ENCODE measurements at regions not wholly inside any gene's neighbourhood (a gene's known extent, or its start where the extent isn't known, plus 50 kb on each side); places are given as distances from the start of the nearest gene placed in this dataset.
"Not testable (repeated sequence)": the region's sequence is repeated elsewhere in the genome, so short reads cannot be mapped to it uniquely, and the experiment has no call there.

DNA sequence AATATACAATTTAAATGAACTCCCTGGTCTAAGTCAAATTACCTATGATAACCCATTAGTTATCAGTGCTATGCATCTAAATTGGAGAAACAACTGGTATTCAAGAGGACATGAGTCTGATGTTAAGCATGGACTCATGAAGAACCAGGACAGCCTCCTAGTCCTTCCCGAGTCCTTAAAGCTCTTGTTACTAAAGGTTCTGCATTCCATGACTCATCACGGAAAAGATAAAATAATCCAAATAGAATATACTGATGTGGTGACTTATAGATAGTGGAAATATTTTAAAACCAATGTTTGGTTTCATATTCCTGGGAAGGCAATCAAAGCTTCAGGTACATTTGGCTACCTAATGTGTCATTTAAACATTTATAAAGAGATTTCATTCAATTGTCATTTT, 117.2 kb upstream of the PMCH start:
- H2BK120ac ChIP-seq (ENCODE audit: low read depth, low read length, poor library complexity, severe bottlenecking), result no peak overlapping the region
- H2BK5ac ChIP-seq (ENCODE audit: insufficient read length, low read length), result no peak overlapping the region
- H3K4me2 ChIP-seq (ENCODE audit: insufficient read depth, insufficient read length, low read length), result no peak overlapping the region
- no peak overlapping the region for H3T11ph ChIP-seq (ENCODE audit: low read length)
- H3K18ac ChIP-seq (ENCODE audit: insufficient read length, low read depth, low read length), result no peak overlapping the region
- no peak overlapping the region for H3K9ac ChIP-seq (ENCODE audit: extremely low read depth, insufficient read length, low read length)
- H4K91ac ChIP-seq (ENCODE audit: insufficient read length, low read depth, low read length), result no peak overlapping the region
- no peak overlapping the region for H2AFZ ChIP-seq (ENCODE audit: low read length)
- Mint-ChIP-seq H3K27me3 (ENCODE audit: low read depth) (no peaks in the 10 kb centered on the region), H3K36me3 (ENCODE audit: insufficient read depth in 1 of 3, low read depth in 3 of 3) (peaks cover 0 to 6% (median 0%) of the 10 kb centered on the region in 3 experiments; a peak in 1 of 7 replicates), H3K4me3 (no peak overlapping the region), H3K4me1 (peaks cover 4% of the 10 kb centered on the region in 2 experiments; a peak in 3 of 4 replicates), H3K27ac (no peak overlapping the region), H3K9me3 (no peaks in the 10 kb centered on the region; a peak in 1 of 5 replicates)
- no peak overlapping the region for H2BK12ac ChIP-seq (ENCODE audit: insufficient read length, low read depth, low read length)
- WGBS (ENCODE audit: extremely low coverage, insufficient read length, low lambda C conversion rate), result no CpG with 5 or more reads among the region's 2 CpGs
- H2BK15ac ChIP-seq (ENCODE audit: low read depth, low read length), result no peak overlapping the region
- H3K23me2 ChIP-seq (ENCODE audit: insufficient read length, low read depth, low read length, poor library complexity, severe bottlenecking), result no peaks in the 10 kb centered on the region
- no peaks in the 10 kb centered on the region for H3K79me1 ChIP-seq (ENCODE audit: insufficient read depth, low read depth, low read length, poor library complexity, severe bottlenecking)
- no peak overlapping the region for H3K56ac ChIP-seq (ENCODE audit: insufficient read length, low read depth, low read length)
- TF ChIP-seq, protein P1, sequence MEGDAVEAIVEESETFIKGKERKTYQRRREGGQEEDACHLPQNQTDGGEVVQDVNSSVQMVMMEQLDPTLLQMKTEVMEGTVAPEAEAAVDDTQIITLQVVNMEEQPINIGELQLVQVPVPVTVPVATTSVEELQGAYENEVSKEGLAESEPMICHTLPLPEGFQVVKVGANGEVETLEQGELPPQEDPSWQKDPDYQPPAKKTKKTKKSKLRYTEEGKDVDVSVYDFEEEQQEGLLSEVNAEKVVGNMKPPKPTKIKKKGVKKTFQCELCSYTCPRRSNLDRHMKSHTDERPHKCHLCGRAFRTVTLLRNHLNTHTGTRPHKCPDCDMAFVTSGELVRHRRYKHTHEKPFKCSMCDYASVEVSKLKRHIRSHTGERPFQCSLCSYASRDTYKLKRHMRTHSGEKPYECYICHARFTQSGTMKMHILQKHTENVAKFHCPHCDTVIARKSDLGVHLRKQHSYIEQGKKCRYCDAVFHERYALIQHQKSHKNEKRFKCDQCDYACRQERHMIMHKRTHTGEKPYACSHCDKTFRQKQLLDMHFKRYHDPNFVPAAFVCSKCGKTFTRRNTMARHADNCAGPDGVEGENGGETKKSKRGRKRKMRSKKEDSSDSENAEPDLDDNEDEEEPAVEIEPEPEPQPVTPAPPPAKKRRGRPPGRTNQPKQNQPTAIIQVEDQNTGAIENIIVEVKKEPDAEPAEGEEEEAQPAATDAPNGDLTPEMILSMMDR (conservative IDR thresholded peaks at IDR 0.05), result no peak
- no peaks in the 10 kb centered on the region for H3K79me2 ChIP-seq (ENCODE audit: insufficient read depth, low read length)
- no peak overlapping the region for H2AK5ac ChIP-seq (ENCODE audit: insufficient read length, low read length)
- no peak overlapping the region for H3K27ac ChIP-seq (ENCODE audit: insufficient read length, low read depth, low read length)
- H3K4me1 ChIP-seq (ENCODE audit: insufficient read depth, low read length), result no peaks in the 10 kb centered on the region
- H3K23ac ChIP-seq (ENCODE audit: insufficient read length, low read depth, low read length), result no peak overlapping the region
- H3K9me3 ChIP-seq (ENCODE audit: control insufficient read depth, low read depth, low read length), result no peaks in the 10 kb centered on the region
- H4K8ac ChIP-seq (replicated peaks; ENCODE audit: insufficient read length, low read depth, low read length), result no peak overlapping the region
- H3K27me3 ChIP-seq (ENCODE audit: insufficient read depth, low read length), result no peaks in the 10 kb centered on the region
- no peak overlapping the region for H2BK20ac ChIP-seq (ENCODE audit: low read depth, low read length, poor library complexity, severe bottlenecking)
- H3K4ac ChIP-seq (ENCODE audit: low read depth, low read length), result no peak overlapping the region
- H4K20me1 ChIP-seq (ENCODE audit: control insufficient read depth, insufficient read depth, insufficient read length), result no peaks in the 10 kb centered on the region
- H3K14ac ChIP-seq (ENCODE audit: insufficient read depth, low read length), result no peak overlapping the region
- DNase-seq, result no peak
- no peak overlapping the region for H4K5ac ChIP-seq (ENCODE audit: insufficient read length, low read depth, low read length)

GRCh38 chr12:102313116-102313971, 115.7 kb upstream of the PMCH start:
- not testable (repeated sequence) for H3K4me3 Mint-ChIP-seq; H3K18ac ChIP-seq (ENCODE audit: insufficient read length, low read depth, low read length); H3K4ac ChIP-seq (ENCODE audit: low read depth, low read length); H3K4me1 ChIP-seq (ENCODE audit: insufficient read depth, low read length); H3K56ac ChIP-seq (ENCODE audit: insufficient read length, low read depth, low read length); H3K9ac ChIP-seq (ENCODE audit: extremely low read depth, insufficient read length, low read length); H2AK5ac ChIP-seq (ENCODE audit: insufficient read length, low read length); H2BK5ac ChIP-seq (ENCODE audit: insufficient read length, low read length); H3K36me3 Mint-ChIP-seq (ENCODE audit: insufficient read depth in 1 of 3, low read depth in 3 of 3); DNase-seq; H4K91ac ChIP-seq (ENCODE audit: insufficient read length, low read depth, low read length); H3K23me2 ChIP-seq (ENCODE audit: insufficient read length, low read depth, low read length, poor library complexity, severe bottlenecking); H3K27ac ChIP-seq (ENCODE audit: insufficient read length, low read depth, low read length); H3K9me3 ChIP-seq (ENCODE audit: control insufficient read depth, low read depth, low read length); H3K79me1 ChIP-seq (ENCODE audit: insufficient read depth, low read depth, low read length, poor library complexity, severe bottlenecking); H4K5ac ChIP-seq (ENCODE audit: insufficient read length, low read depth, low read length); H3K14ac ChIP-seq (ENCODE audit: insufficient read depth, low read length); H3K79me2 ChIP-seq (ENCODE audit: insufficient read depth, low read length); H2BK120ac ChIP-seq (ENCODE audit: low read depth, low read length, poor library complexity, severe bottlenecking); H2BK15ac ChIP-seq (ENCODE audit: low read depth, low read length); H2BK20ac ChIP-seq (ENCODE audit: low read depth, low read length, poor library complexity, severe bottlenecking); H3K9me3 Mint-ChIP-seq; H3K27me3 ChIP-seq (ENCODE audit: insufficient read depth, low read length); H3K27me3 Mint-ChIP-seq (ENCODE audit: low read depth); H3K23ac ChIP-seq (ENCODE audit: insufficient read length, low read depth, low read length); H3K4me2 ChIP-seq (ENCODE audit: insufficient read depth, insufficient read length, low read length); H2BK12ac ChIP-seq (ENCODE audit: insufficient read length, low read depth, low read length); H4K20me1 ChIP-seq (ENCODE audit: control insufficient read depth, insufficient read depth, insufficient read length); H4K8ac ChIP-seq (replicated peaks; ENCODE audit: insufficient read length, low read depth, low read length); H3T11ph ChIP-seq (ENCODE audit: low read length); H3K4me1 Mint-ChIP-seq
- WGBS (ENCODE audit: extremely low coverage, insufficient read length, low lambda C conversion rate), result no CpG with 5 or more reads among the region's 33 CpGs
- peak overlapping the region; percentile 73 for H2AFZ ChIP-seq (ENCODE audit: low read length)
- H3K27ac Mint-ChIP-seq, result peak overlapping the region in 2 of 3 experiments; percentile 44 to 77; a peak in 2 of 7 replicates

Measured in H9 (cell line).